Lower lobe of right lung (tissue), 2 donors: ENCODE measurements at regions not wholly inside any gene's neighbourhood (a gene's known extent, or its start where the extent isn't known, plus 50 kb on each side); places are given as distances from the start of the nearest gene placed in this dataset. TPM values are rescaled to one million over a fixed set of nuclear protein-coding genes. Genes with fewer than 3 reads are reported as not detected.

Experiments
- ATAC-seq, 2 donors: fragments of 200-7000 bp; cut with Tn5 transposase; one replicate each; pipeline ENCODE4 v1.9.1; 2020 to 2022; ENCODE audit warnings: mild to moderate bottlenecking in 2 of 2, moderate library complexity in 2 of 2
- DNase-seq: peaks from one replicate; pipeline ENCODE4 v3.0.0-alpha.2; 2020
- H3K27ac ChIP-seq: fragments of 200-600 bp; one replicate; pipeline ENCODE4 v1.8.0; 2022
- H3K27me3 ChIP-seq: fragments of 200-600 bp; one replicate; pipeline ENCODE4 v1.8.0; 2022; ENCODE audit warnings: low read depth
- H3K36me3 ChIP-seq: fragments of 200-600 bp; one replicate; pipeline ENCODE4 v1.8.0; 2022; ENCODE audit warnings: mild to moderate bottlenecking
- H3K4me1 ChIP-seq: fragments of 200-600 bp; one replicate; pipeline ENCODE4 v1.8.0; 2022
- H3K4me3 ChIP-seq: fragments of 200-600 bp; one replicate; pipeline ENCODE4 v1.8.0; 2022; ENCODE audit warnings: mild to moderate bottlenecking
- H3K9me3 ChIP-seq: fragments of 200-600 bp; one replicate; pipeline ENCODE4 v1.8.0; 2022
- CTCF ChIP-seq: fragments of 200-600 bp; IDR thresholded peaks from one replicate; pipeline ENCODE4 v1.8.0; 2022; ENCODE audit warnings: antibody characterized with exemption, mild to moderate bottlenecking
- intact Hi-C: fragments of 100-400 bp; cut with DNase I; formaldehyde crosslinking; loops from one replicate; pipeline ENCODE4 v1.11.0; 2022
- microRNA-seq: library from miRNA; unstranded; fragments of <30 nt; microRNA quantifications from one replicate; pipeline ENCODE4 v1.2.0, GENCODE V29; 2020; ENCODE audit warnings: borderline number of aligned reads
- donor health status: DM: no; HTN: yes; CAD: no; lungs with severe emphysema.

- no peak for TF ChIP-seq CTCF
- Histone ChIP-seq H3K4me1 (peaks cover 4% of the 10 kb centered on the region), H3K9me3 (peaks cover 20% of the 10 kb centered on the region), H3K27ac (no peak overlapping the region), H3K4me3 (no peak overlapping the region), H3K27me3 (no peaks in the 10 kb centered on the region), H3K36me3 (no peaks in the 10 kb centered on the region)
- DNase-seq, result no peak
- ATAC-seq, result no peak
- intact Hi-C loops, result no loop called here
These were observed 50.3 kb upstream of the TRIB2 start for GRCh38 chr2:12666445-12666844.

Small RNA genes in the stretch of these regions (microRNA-seq; reads per million reads assigned to microRNA genes)
- gene MIR3681, result not detected
